NCI-H345 treated with DMSO at 0.1 percent for 48 hours (cell line): ENCODE measurements at regions not wholly inside any gene's neighbourhood (a gene's known extent, or its start where the extent isn't known, plus 50 kb on each side); places are given as distances from the start of the nearest gene placed in this dataset.
"Not testable (repeated sequence)": the region's sequence is repeated elsewhere in the genome, so short reads cannot be mapped to it uniquely, and the experiment has no call there.

Experiments used
- DNase-seq: peaks from one replicate; lab custom pipeline; 2025; ENCODE audit not compliant: unreplicated experiment; lab: John Stamatoyannopoulos, UW

GRCh38 chr2:123578016-123578415, 447.1 kb upstream of the CNTNAP5 start:
- DNase-seq = no peak

- DNase-seq = no peak
Measured at GRCh38 chr2:123596621-123597020, 428.5 kb upstream of the CNTNAP5 start.

GRCh38 chr2:123597988-123598387, 427.1 kb upstream of the CNTNAP5 start:
- no peak for DNase-seq

GRCh38 chr2:123606631-123607030, 418.5 kb upstream of the CNTNAP5 start:
- no peak for DNase-seq

GRCh38 chr2:123609077-123609476, 416.0 kb upstream of the CNTNAP5 start:
- DNase-seq = no peak

GRCh38 chr2:123614596-123614995, 410.5 kb upstream of the CNTNAP5 start:
- no peak for DNase-seq

- DNase-seq = not testable (repeated sequence)
Measured at GRCh38 chr2:123618642-123619041, 406.4 kb upstream of the CNTNAP5 start.

- no peak for DNase-seq
Measured at GRCh38 chr2:123624816-123625215, 400.3 kb upstream of the CNTNAP5 start.

- no peak for DNase-seq
Measured at GRCh38 chr2:123636232-123636631, 388.9 kb upstream of the CNTNAP5 start.

- no peak for DNase-seq
Measured at GRCh38 chr2:123640685-123641335, 384.3 kb upstream of the CNTNAP5 start.

- DNase-seq = no peak
Measured at GRCh38 chr2:123644053-123644452, 381.0 kb upstream of the CNTNAP5 start.

GRCh38 chr2:123648016-123648415, 377.1 kb upstream of the CNTNAP5 start:
- DNase-seq = no peak

GRCh38 chr2:123648956-123649355, 376.1 kb upstream of the CNTNAP5 start:
- no peak for DNase-seq

- no peak for DNase-seq
Measured at GRCh38 chr2:123651151-123651550, 373.9 kb upstream of the CNTNAP5 start.

GRCh38 chr2:123652320-123652719, 372.8 kb upstream of the CNTNAP5 start:
- no peak for DNase-seq

GRCh38 chr2:123656590-123656989, 368.5 kb upstream of the CNTNAP5 start:
- DNase-seq = no peak

- DNase-seq = no peak
Measured at GRCh38 chr2:123659120-123659519, 366.0 kb upstream of the CNTNAP5 start.

- DNase-seq = no peak
Measured at GRCh38 chr2:123670286-123670685, 354.8 kb upstream of the CNTNAP5 start.

- DNase-seq = not testable (repeated sequence)
Measured at GRCh38 chr2:123683797-123684196, 341.3 kb upstream of the CNTNAP5 start.

GRCh38 chr2:123687064-123687463, 338.0 kb upstream of the CNTNAP5 start:
- DNase-seq = no peak

GRCh38 chr2:123688231-123688940, 336.7 kb upstream of the CNTNAP5 start:
- no peak for DNase-seq

GRCh38 chr2:123692121-123692520, 333.0 kb upstream of the CNTNAP5 start:
- DNase-seq = no peak

- DNase-seq = no peak
Measured at GRCh38 chr2:123693836-123694235, 331.3 kb upstream of the CNTNAP5 start.
